Non-pigmented ciliary epithelial cell (primary cell): ENCODE measurements at regions not wholly inside any gene's neighbourhood (a gene's known extent, or its start where the extent isn't known, plus 50 kb on each side); places are given as distances from the start of the nearest gene placed in this dataset.
"Not testable (repeated sequence)": the region's sequence is repeated elsewhere in the genome, so short reads cannot be mapped to it uniquely, and the experiment has no call there.

Experiments
- DNase-seq: peaks from one replicate; pipeline ENCODE4 v3.0.0-alpha.2; 2010; ENCODE audit warnings: low read depth

GRCh38 chr11:28820296-28820989 lies 712.3 kb downstream of the METTL15 start:
- no peak for DNase-seq

- no peak for DNase-seq
Measured at GRCh38 chr11:28819741-28820140, 711.6 kb downstream of the METTL15 start.

- no peak for DNase-seq
Measured at GRCh38 chr11:28815110-28815509, 706.9 kb downstream of the METTL15 start.

- DNase-seq: no peak
Measured at GRCh38 chr11:28808771-28809170, 700.6 kb downstream of the METTL15 start.

- DNase-seq: no peak
Measured at GRCh38 chr11:28799316-28799715, 691.1 kb downstream of the METTL15 start.

- DNase-seq: no peak
Measured at GRCh38 chr11:28798286-28798685, 690.1 kb downstream of the METTL15 start.

GRCh38 chr11:28797536-28797935 lies 689.3 kb downstream of the METTL15 start:
- DNase-seq: no peak

GRCh38 chr11:28794405-28794804 lies 686.2 kb downstream of the METTL15 start:
- no peak for DNase-seq

GRCh38 chr11:28793282-28793738 lies 685.1 kb downstream of the METTL15 start:
- DNase-seq: no peak

GRCh38 chr11:28792856-28793255 lies 684.7 kb downstream of the METTL15 start:
- DNase-seq: no peak

- not testable (repeated sequence) for DNase-seq
Measured at GRCh38 chr11:28787897-28788296, 679.7 kb downstream of the METTL15 start.

GRCh38 chr11:28777126-28777525 lies 668.9 kb downstream of the METTL15 start:
- no peak for DNase-seq

GRCh38 chr11:28773606-28774005 lies 665.4 kb downstream of the METTL15 start:
- no peak for DNase-seq

- no peak for DNase-seq
Measured at GRCh38 chr11:28770806-28771205, 662.6 kb downstream of the METTL15 start.

- no peak for DNase-seq
Measured at GRCh38 chr11:28767574-28767973, 659.4 kb downstream of the METTL15 start.

- DNase-seq: no peak
Measured at GRCh38 chr11:28763876-28764275, 655.7 kb downstream of the METTL15 start.

- DNase-seq: no peak
Measured at GRCh38 chr11:28763151-28763550, 655.0 kb downstream of the METTL15 start.

GRCh38 chr11:28760676-28761390 lies 652.6 kb downstream of the METTL15 start:
- DNase-seq: peak; percentile 76

GRCh38 chr11:28759311-28759710 lies 651.1 kb downstream of the METTL15 start:
- DNase-seq: peak; percentile 70

GRCh38 chr11:28757725-28758515 lies 649.7 kb downstream of the METTL15 start:
- peak; percentile 92 for DNase-seq

- peak; percentile 86 for DNase-seq
Measured at GRCh38 chr11:28756977-28757376, 648.8 kb downstream of the METTL15 start.

GRCh38 chr11:28743061-28743550 lies 634.9 kb downstream of the METTL15 start:
- DNase-seq: no peak
